IMR-90 (cell line): ENCODE measurements at regions not wholly inside any gene's neighbourhood (a gene's known extent, or its start where the extent isn't known, plus 50 kb on each side); places are given as distances from the start of the nearest gene placed in this dataset.

ENCODE experiments used
- ATAC-seq: fragments of 200-7000 bp; cut with Tn5 transposase; 2 replicates; pipeline ENCODE4 v1.9.1; 2020; ENCODE audit warnings: low read depth, mild to moderate bottlenecking, moderate library complexity
- BruUV-seq: library from RNA; stranded (reverse); fragments of 400-500 nt; replicated peaks from 2 replicates; lab custom pipeline; 2021; lab: Mats Ljungman, UMichigan
- CTCF ChIA-PET: fragments of 300-600 bp; formaldehyde crosslinking; extraction: SDS; loops from one replicate; lab custom pipeline; 2021; ENCODE audit warnings: antibody characterized with exemption; lab: Yijun Ruan, JAX
- POLR2A ChIA-PET: fragments of 300-600 bp; sonication (Branson Sonifier 250); formaldehyde crosslinking; loops from one replicate; lab custom pipeline; 2022; ENCODE audit warnings: antibody characterized with exemption; ENCODE audit not compliant: unreplicated experiment; lab: Charles Lee
- DNase-seq: peaks from one replicate; pipeline ENCODE4 v3.0.0; 2013
- H2AFZ ChIP-seq: replicated peaks from 2 replicates; pipeline ENCODE3; 2013; ENCODE audit warnings: low read length, mild to moderate bottlenecking; ENCODE audit not compliant: poor library complexity
- H2AK5ac ChIP-seq: 2 replicates; pipeline ENCODE4 v1.6.1; 2013; ENCODE audit warnings: low read depth, low read length, inconsistent platforms
- H2AK9ac ChIP-seq: replicated peaks from 2 replicates; pipeline ENCODE3; 2013; ENCODE audit warnings: mild to moderate bottlenecking, low read depth, low read length, moderate library complexity; ENCODE audit not compliant: poor library complexity
- H2BK120ac ChIP-seq: 2 replicates; pipeline ENCODE4 v1.6.1; 2013; ENCODE audit warnings: low read depth, low read length, inconsistent platforms
- H2BK15ac ChIP-seq: 3 replicates; pipeline ENCODE4 v1.6.1; 2013; ENCODE audit warnings: low read depth, low read length, inconsistent platforms
- H2BK20ac ChIP-seq: 2 replicates; pipeline ENCODE4 v1.6.1; 2013; ENCODE audit warnings: low read depth, mild to moderate bottlenecking, inconsistent platforms, low read length, moderate library complexity
- H2BK5ac ChIP-seq: 2 replicates; pipeline ENCODE4 v1.6.1; 2013; ENCODE audit warnings: mild to moderate bottlenecking, low read depth, low read length, inconsistent platforms; ENCODE audit not compliant: poor library complexity, severe bottlenecking
- H3K14ac ChIP-seq: replicated peaks from 2 replicates; pipeline ENCODE4 v1.6.1; 2013; ENCODE audit warnings: low read depth, low read length, inconsistent platforms
- H3K18ac ChIP-seq: 2 replicates; pipeline ENCODE4 v1.6.1; 2013; ENCODE audit warnings: low read depth, low read length, control low read depth
- H3K23ac ChIP-seq: 2 replicates; pipeline ENCODE4 v1.6.1; 2013; ENCODE audit warnings: low read depth, low read length, inconsistent platforms
- H3K27ac ChIP-seq: 2 replicates; pipeline ENCODE4 v1.5.1; 2013; ENCODE audit warnings: mild to moderate bottlenecking, control low read depth, low read length; ENCODE audit not compliant: insufficient read depth
- H3K27me3 ChIP-seq: 2 replicates; pipeline ENCODE4 v1.6.1; 2013; ENCODE audit warnings: low read length; ENCODE audit not compliant: control insufficient read depth, insufficient read depth
- H3K36me3 ChIP-seq: 2 replicates; pipeline ENCODE4 v1.6.1; 2013; ENCODE audit warnings: low read length, mixed read lengths; ENCODE audit not compliant: control insufficient read depth, insufficient read depth
- H3K4ac ChIP-seq: 2 replicates; pipeline ENCODE4 v1.6.1; 2013; ENCODE audit warnings: low read depth, low read length, inconsistent platforms
- H3K4me1 ChIP-seq: 2 replicates; pipeline ENCODE4 v1.6.1; 2013; ENCODE audit warnings: low read length, mixed read lengths; ENCODE audit not compliant: control insufficient read depth, insufficient read depth
- H3K4me2 ChIP-seq: 2 replicates; pipeline ENCODE4 v1.6.1; 2013; ENCODE audit warnings: low read depth, mild to moderate bottlenecking, control low read depth, low read length, moderate library complexity
- H3K4me3 ChIP-seq: 2 replicates; pipeline ENCODE4 v1.5.1; 2013; ENCODE audit warnings: low read depth, mild to moderate bottlenecking, control low read depth, low read length, moderate library complexity; ENCODE audit not compliant: insufficient read depth
- H3K56ac ChIP-seq: 2 replicates; pipeline ENCODE4 v1.6.1; 2013; ENCODE audit warnings: low read length, inconsistent platforms; ENCODE audit not compliant: insufficient read depth; ENCODE audit errors: extremely low read depth
- H3K79me1 ChIP-seq, 2 experiments: 2 replicates each; pipeline ENCODE4 v1.6.1; 2013; ENCODE audit warnings: low read length in 2 of 2, inconsistent platforms in 1 of 2, low read depth in 1 of 2
- H3K9ac ChIP-seq: 2 replicates; pipeline ENCODE4 v1.6.1; 2013; ENCODE audit warnings: low read depth, low read length, control low read depth
- H3K9me1 ChIP-seq: 2 replicates; pipeline ENCODE4 v1.6.1; 2013; ENCODE audit warnings: low read length, inconsistent platforms; ENCODE audit not compliant: insufficient read depth
- H3K9me3 ChIP-seq: 2 replicates; pipeline ENCODE4 v1.6.1; 2013; ENCODE audit warnings: low read length; ENCODE audit not compliant: control insufficient read depth, insufficient read depth
- H4K20me1 ChIP-seq: 2 replicates; pipeline ENCODE4 v1.6.1; 2013; ENCODE audit warnings: low read length, inconsistent platforms; ENCODE audit not compliant: insufficient read depth
- H4K5ac ChIP-seq: 2 replicates; pipeline ENCODE4 v1.6.1; 2013; ENCODE audit warnings: mild to moderate bottlenecking, low read depth, low read length, control low read depth
- H4K8ac ChIP-seq, 2 experiments: 2 replicates each; pipeline ENCODE4 v1.6.1; 2013; ENCODE audit warnings: low read depth in 2 of 2, low read length in 2 of 2, control low read depth in 1 of 2, inconsistent platforms in 1 of 2
- H4K91ac ChIP-seq: 2 replicates; pipeline ENCODE4 v1.6.1; 2013; ENCODE audit warnings: low read depth, low read length, inconsistent platforms; ENCODE audit not compliant: insufficient read depth
- BHLHE40 ChIP-seq: fragments of 150-350 bp; IDR thresholded peaks from 2 replicates; pipeline ENCODE4 v1.6.1; 2016; ENCODE audit warnings: mild to moderate bottlenecking, low read depth, low read length
- CEBPB ChIP-seq: IDR thresholded peaks from 2 replicates; pipeline ENCODE4 v1.6.1; 2012; ENCODE audit warnings: low read depth, low read length, improper control_type of control experiment
- CHD1 ChIP-seq: IDR thresholded peaks from 2 replicates; pipeline ENCODE4 v1.6.1; 2012; ENCODE audit warnings: low read depth, low read length, improper control_type of control experiment
- FOS ChIP-seq: fragments of 150-350 bp; IDR thresholded peaks from 2 replicates; pipeline ENCODE4 v1.6.1; 2016; ENCODE audit warnings: low read depth, low read length
- MAFK ChIP-seq: IDR thresholded peaks from 2 replicates; pipeline ENCODE4 v1.6.1; 2012; ENCODE audit warnings: low read depth, low read length, improper control_type of control experiment
- MAZ ChIP-seq: IDR thresholded peaks from 2 replicates; pipeline ENCODE4 v1.6.1; 2012; ENCODE audit warnings: low read depth, mild to moderate bottlenecking, low read length, improper control_type of control experiment, moderate library complexity, borderline replicate concordance
- MXI1 ChIP-seq: IDR thresholded peaks from 2 replicates; pipeline ENCODE4 v1.6.1; 2012; ENCODE audit warnings: low read depth, mild to moderate bottlenecking, low read length, moderate library complexity, borderline replicate concordance
- NFE2L2 ChIP-seq: fragments of 150-350 bp; IDR thresholded peaks from 2 replicates; pipeline ENCODE4 v1.6.1; 2016; ENCODE audit warnings: low read depth, mild to moderate bottlenecking, low read length
- POLR2A ChIP-seq: IDR thresholded peaks from 2 replicates; pipeline ENCODE4 v1.6.1; 2012; ENCODE audit warnings: mild to moderate bottlenecking, low read depth, low read length
- RAD21 ChIP-seq: IDR thresholded peaks from 2 replicates; pipeline ENCODE4 v1.6.1; 2012; ENCODE audit warnings: low read length, improper control_type of control experiment
- RCOR1 ChIP-seq: IDR thresholded peaks from 2 replicates; pipeline ENCODE4 v1.6.1; 2012; ENCODE audit warnings: mild to moderate bottlenecking, low read length, improper control_type of control experiment; ENCODE audit not compliant: insufficient replicate concordance
- RFX5 ChIP-seq: IDR thresholded peaks from 2 replicates; pipeline ENCODE4 v1.8.0; 2012; ENCODE audit warnings: low read depth, mild to moderate bottlenecking, low read length, moderate library complexity
- SMC3 ChIP-seq: fragments of 150-350 bp; IDR thresholded peaks from 2 replicates; pipeline ENCODE4 v1.6.1; 2016; ENCODE audit warnings: low read depth, mild to moderate bottlenecking, antibody characterized with exemption, low read length, moderate library complexity
- whole genome bisulfite sequencing, 2 experiments: methylation state at CpG; one replicate each; pipeline versions ENCODE4 v1.1.5 to v1.1.7; 2013; ENCODE audit warnings: missing lambda C conversion rate in 2 of 2; ENCODE audit not compliant: insufficient read length in 1 of 2; ENCODE audit errors: extremely low coverage in 2 of 2; 5-methylcytosine and 5-hydroxymethylcytosine counted together
- dilution Hi-C: fragments of 300-500 bp; cut with HindIII; formaldehyde crosslinking; loops from one replicate; pipeline ENCODE4 v1.14.3; 2018; ENCODE audit warnings: low sequenced_read_pairs; ENCODE audit not compliant: unreplicated experiment
- in situ Hi-C: fragments of 300-500 bp; cut with MboI; formaldehyde crosslinking; loops from 3 replicates; pipeline ENCODE4 v1.14.3; 2019; ENCODE audit warnings: low sequenced_read_pairs, inconsistent platforms, mixed read lengths
- intact Hi-C: fragments of 100-400 bp; cut with micrococcal nuclease; formaldehyde crosslinking; loops from 2 replicates; pipeline ENCODE4 v1.10.0; 2022
- TF ChIP-seq, protein P1 (sequence below): fragments of 150-350 bp; IDR thresholded peaks from 2 replicates; pipeline ENCODE4 v1.6.1; 2016; ENCODE audit warnings: low read depth, mild to moderate bottlenecking, low read length, moderate library complexity, borderline replicate concordance
- TF ChIP-seq, protein P2 (sequence below): conservative IDR thresholded peaks from 2 replicates; pipeline ENCODE4 v1.5.1; 2012; ENCODE audit warnings: mild to moderate bottlenecking, low read depth, low read length, improper control_type of control experiment

DNA sequence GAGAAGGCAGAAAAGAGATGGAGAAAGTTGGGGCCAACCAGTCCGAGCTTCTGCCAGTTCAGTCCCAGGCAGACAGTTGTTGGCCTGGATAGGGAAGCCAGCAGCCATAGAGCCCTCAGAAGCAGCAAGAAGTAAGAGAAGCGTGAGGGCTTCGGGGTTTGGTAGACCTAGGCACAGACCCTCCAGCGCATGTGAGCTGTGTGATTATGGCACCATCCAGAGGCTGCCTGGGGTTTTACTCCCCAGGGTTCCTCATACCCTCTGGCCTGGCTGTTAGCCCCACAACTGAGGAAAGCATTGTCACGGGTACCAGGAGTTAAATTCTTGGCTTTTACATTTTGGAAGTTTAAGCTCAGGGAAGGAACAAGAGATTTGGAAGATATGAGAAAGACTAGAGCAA, 93.7 kb upstream of the RAB6C start:
- Histone ChIP-seq H2AFZ (no peak overlapping the region), H3K4me2 (no peak overlapping the region), H3K4ac (no peak overlapping the region), H3K9me1 (no peaks in the 10 kb centered on the region), H3K9me3 (no peaks in the 10 kb centered on the region), H3K23ac (no peak overlapping the region), H3K79me1 (no peaks in the 10 kb centered on the region), H3K56ac (no peak overlapping the region), H2AK5ac (no peak overlapping the region), H4K20me1 (no peaks in the 10 kb centered on the region; the same call in 1 of the 2 replicates), H3K27ac (no peak overlapping the region), H3K36me3 (no peaks in the 10 kb centered on the region), H3K18ac (no peak overlapping the region), H4K5ac (no peak overlapping the region), H3K27me3 (no peaks in the 10 kb centered on the region), H2BK20ac (no peak overlapping the region), H2BK15ac (no peak overlapping the region), H3K14ac (no peak overlapping the region), H4K8ac (no peak overlapping the region), H2BK5ac (no peak overlapping the region), H2AK9ac (no peak overlapping the region), H4K91ac (no peak overlapping the region), H3K4me3 (no peak overlapping the region), H3K9ac (no peak overlapping the region), H2BK120ac (no peak overlapping the region), H3K4me1 (no peaks in the 10 kb centered on the region)
- intact Hi-C loops (no loop called here), in situ Hi-C loops (no loop called here), dilution Hi-C loops (no loop called here)
- ChIA-PET POLR2A (no interaction called here), CTCF (no interaction called here)
- ATAC-seq (no peak), DNase-seq (no peak)
- TF ChIP-seq CEBPB (no peak), POLR2A (no peak), NFE2L2 (no peak), CHD1 (no peak), RFX5 (no peak), FOS (no peak), MXI1 (no peak), BHLHE40 (no peak), MAFK (no peak), RCOR1 (no peak), SMC3 (no peak), RAD21 (no peak), MAZ (no peak)
- TF ChIP-seq, protein P1, sequence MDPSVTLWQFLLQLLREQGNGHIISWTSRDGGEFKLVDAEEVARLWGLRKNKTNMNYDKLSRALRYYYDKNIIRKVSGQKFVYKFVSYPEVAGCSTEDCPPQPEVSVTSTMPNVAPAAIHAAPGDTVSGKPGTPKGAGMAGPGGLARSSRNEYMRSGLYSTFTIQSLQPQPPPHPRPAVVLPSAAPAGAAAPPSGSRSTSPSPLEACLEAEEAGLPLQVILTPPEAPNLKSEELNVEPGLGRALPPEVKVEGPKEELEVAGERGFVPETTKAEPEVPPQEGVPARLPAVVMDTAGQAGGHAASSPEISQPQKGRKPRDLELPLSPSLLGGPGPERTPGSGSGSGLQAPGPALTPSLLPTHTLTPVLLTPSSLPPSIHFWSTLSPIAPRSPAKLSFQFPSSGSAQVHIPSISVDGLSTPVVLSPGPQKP: no peak
- TF ChIP-seq, protein P2, sequence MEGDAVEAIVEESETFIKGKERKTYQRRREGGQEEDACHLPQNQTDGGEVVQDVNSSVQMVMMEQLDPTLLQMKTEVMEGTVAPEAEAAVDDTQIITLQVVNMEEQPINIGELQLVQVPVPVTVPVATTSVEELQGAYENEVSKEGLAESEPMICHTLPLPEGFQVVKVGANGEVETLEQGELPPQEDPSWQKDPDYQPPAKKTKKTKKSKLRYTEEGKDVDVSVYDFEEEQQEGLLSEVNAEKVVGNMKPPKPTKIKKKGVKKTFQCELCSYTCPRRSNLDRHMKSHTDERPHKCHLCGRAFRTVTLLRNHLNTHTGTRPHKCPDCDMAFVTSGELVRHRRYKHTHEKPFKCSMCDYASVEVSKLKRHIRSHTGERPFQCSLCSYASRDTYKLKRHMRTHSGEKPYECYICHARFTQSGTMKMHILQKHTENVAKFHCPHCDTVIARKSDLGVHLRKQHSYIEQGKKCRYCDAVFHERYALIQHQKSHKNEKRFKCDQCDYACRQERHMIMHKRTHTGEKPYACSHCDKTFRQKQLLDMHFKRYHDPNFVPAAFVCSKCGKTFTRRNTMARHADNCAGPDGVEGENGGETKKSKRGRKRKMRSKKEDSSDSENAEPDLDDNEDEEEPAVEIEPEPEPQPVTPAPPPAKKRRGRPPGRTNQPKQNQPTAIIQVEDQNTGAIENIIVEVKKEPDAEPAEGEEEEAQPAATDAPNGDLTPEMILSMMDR: no peak
- no CpG with 5 or more reads among the region's 5 CpGs for WGBS, 2 experiments
- BruUV-seq: no TSS peak
